ENCODE measurements at regions not wholly inside any gene's neighbourhood (a gene's known extent, or its start where the extent isn't known, plus 50 kb on each side); places are given as distances from the start of the nearest gene placed in this dataset.

DNA sequence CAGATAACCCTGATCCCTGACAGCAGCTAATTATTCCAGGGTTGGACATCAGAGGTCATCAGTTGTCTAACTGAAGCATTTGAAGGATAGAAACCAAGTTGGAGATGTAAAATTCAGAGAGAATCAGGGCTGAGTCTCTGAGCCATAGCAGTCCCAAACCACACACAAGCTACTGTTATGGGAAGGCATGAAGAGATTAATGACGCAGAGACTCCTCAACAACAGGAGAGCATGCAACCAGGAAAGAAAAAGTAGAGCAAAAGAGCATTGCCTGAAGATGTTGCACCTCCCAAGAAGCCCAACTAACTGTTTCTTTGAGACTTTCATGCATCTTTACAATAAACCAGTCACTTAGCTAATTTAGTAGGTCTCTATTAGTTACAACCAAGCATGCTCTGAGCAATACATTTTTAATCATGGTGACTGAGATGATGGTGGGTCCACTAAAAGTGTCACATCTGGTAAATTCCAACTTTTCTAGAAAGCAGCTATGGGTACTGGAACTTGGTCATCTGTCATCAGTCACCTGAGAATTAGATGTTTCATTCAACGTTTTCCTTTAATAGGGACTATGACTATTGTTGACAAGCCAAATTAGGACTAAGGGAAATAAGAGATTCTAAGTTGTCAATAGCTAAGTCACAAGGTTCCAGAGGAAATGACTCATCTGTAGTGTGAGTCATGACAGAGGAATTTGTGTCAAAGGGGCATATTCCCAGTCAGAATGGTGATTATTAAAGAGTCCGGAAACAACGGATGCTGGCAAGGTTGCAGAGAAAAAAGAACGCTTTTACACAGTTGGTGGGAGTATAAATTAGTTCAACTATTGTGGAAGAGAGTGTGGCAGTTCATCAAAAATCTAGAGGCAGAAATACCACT is 239.8 kb downstream of the CHD9NB start (continued):
- TF ChIP-seq, protein P1, sequence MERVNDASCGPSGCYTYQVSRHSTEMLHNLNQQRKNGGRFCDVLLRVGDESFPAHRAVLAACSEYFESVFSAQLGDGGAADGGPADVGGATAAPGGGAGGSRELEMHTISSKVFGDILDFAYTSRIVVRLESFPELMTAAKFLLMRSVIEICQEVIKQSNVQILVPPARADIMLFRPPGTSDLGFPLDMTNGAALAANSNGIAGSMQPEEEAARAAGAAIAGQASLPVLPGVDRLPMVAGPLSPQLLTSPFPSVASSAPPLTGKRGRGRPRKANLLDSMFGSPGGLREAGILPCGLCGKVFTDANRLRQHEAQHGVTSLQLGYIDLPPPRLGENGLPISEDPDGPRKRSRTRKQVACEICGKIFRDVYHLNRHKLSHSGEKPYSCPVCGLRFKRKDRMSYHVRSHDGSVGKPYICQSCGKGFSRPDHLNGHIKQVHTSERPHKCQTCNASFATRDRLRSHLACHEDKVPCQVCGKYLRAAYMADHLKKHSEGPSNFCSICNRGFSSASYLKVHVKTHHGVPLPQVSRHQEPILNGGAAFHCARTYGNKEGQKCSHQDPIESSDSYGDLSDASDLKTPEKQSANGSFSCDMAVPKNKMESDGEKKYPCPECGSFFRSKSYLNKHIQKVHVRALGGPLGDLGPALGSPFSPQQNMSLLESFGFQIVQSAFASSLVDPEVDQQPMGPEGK (CRISPR knock-in tag; IDR thresholded peaks at IDR 0.05), result no peak
- TF ChIP-seq KDM2A (CRISPR knock-in tag; IDR thresholded peaks at IDR 0.05; ENCODE audit: borderline replicate concordance, low read depth) (no peak), GABPB1 (CRISPR knock-in tag; IDR thresholded peaks at IDR 0.05) (peak; percentile 67), SMARCC2 (IDR thresholded peaks at IDR 0.05) (no peak), HES4 (CRISPR knock-in tag; IDR thresholded peaks at IDR 0.05; ENCODE audit: borderline replicate concordance) (no peak), GTF2F1 (IDR thresholded peaks at IDR 0.05; ENCODE audit: low read length) (no peak), PPARG (CRISPR knock-in tag; conservative IDR thresholded peaks at IDR 0.05) (peak; percentile 99), EZH2 (conservative IDR thresholded peaks at IDR 0.05; ENCODE audit: low read depth, low read length) (no peak), ZFX (CRISPR knock-in tag; IDR thresholded peaks at IDR 0.05; ENCODE audit: low read depth) (no peak), WIZ (CRISPR knock-in tag; IDR thresholded peaks at IDR 0.05) (0 out of 2 replicates have a peak, but pooled peaks have one; percentile 39), TRIM24 (CRISPR knock-in tag; IDR thresholded peaks at IDR 0.05) (peak; percentile 84; the same call in 1 of the 2 replicates), GTF3A (CRISPR knock-in tag; conservative IDR thresholded peaks at IDR 0.05) (no peak), ZFAT (CRISPR knock-in tag; conservative IDR thresholded peaks at IDR 0.05) (no peak), SMC3 (IDR thresholded peaks at IDR 0.05; ENCODE audit: low read length) (no peak), PBX2 (CRISPR knock-in tag; IDR thresholded peaks at IDR 0.05) (no peak), KLF11 (CRISPR knock-in tag; IDR thresholded peaks at IDR 0.05) (no peak), ELF1 (CRISPR knock-in tag; IDR thresholded peaks at IDR 0.05) (peak; percentile 36), ZNF777 (CRISPR knock-in tag; IDR thresholded peaks at IDR 0.05) (no peak), TFE3 (CRISPR knock-in tag; IDR thresholded peaks at IDR 0.05) (peak; percentile 99)
- TF ChIP-seq, protein P2, sequence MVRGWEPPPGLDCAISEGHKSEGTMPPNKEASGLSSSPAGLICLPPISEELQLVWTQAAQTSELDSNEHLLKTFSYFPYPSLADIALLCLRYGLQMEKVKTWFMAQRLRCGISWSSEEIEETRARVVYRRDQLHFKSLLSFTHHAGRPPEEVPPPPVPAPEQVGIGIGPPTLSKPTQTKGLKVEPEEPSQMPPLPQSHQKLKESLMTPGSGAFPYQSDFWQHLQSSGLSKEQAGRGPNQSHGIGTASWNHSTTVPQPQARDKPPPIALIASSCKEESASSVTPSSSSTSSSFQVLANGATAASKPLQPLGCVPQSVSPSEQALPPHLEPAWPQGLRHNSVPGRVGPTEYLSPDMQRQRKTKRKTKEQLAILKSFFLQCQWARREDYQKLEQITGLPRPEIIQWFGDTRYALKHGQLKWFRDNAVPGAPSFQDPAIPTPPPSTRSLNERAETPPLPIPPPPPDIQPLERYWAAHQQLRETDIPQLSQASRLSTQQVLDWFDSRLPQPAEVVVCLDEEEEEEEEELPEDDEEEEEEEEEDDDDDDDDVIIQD (CRISPR knock-in tag; IDR thresholded peaks at IDR 0.05; ENCODE audit: low read depth), result peak; percentile 93; the same call in 1 of the 2 replicates
- TF ChIP-seq, protein P3, sequence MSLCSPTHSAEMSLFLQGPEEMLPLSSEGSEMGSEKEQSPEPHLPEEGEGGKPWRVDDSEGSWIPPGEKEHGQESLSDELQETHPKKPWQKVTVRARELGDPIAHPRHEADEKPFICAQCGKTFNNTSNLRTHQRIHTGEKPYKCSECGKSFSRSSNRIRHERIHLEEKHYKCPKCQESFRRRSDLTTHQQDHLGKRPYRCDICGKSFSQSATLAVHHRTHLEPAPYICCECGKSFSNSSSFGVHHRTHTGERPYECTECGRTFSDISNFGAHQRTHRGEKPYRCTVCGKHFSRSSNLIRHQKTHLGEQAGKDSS (CRISPR knock-in tag; IDR thresholded peaks at IDR 0.05; ENCODE audit: borderline replicate concordance, low read depth), result no peak
- TF ChIP-seq, protein P4, sequence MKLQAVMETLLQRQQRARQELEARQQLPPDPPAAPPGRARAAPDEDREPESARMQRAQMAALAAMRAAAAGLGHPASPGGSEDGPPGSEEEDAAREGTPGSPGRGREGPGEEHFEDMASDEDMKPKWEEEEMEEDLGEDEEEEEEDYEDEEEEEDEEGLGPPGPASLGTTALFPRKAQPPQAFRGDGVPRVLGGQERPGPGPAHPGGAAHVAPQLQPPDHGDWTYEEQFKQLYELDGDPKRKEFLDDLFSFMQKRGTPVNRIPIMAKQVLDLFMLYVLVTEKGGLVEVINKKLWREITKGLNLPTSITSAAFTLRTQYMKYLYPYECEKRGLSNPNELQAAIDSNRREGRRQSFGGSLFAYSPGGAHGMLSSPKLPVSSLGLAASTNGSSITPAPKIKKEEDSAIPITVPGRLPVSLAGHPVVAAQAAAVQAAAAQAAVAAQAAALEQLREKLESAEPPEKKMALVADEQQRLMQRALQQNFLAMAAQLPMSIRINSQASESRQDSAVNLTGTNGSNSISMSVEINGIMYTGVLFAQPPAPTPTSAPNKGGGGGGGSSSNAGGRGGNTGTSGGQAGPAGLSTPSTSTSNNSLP (IDR thresholded peaks at IDR 0.05; ENCODE audit: low read depth, low read length), result peak; percentile 71; the same call in 1 of the 2 replicates
